GM18909 (cell line): ENCODE measurements at regions not wholly inside any gene's neighbourhood (a gene's known extent, or its start where the extent isn't known, plus 50 kb on each side); places are given as distances from the start of the nearest gene placed in this dataset.

Experiments
- ATAC-seq: cut with Tn5 transposase; IDR thresholded peaks from one replicate; pipeline ENCODE4 v1.9.1; 2021; ENCODE audit warnings: mild to moderate bottlenecking; ENCODE audit not compliant: unreplicated experiment, poor library complexity

DNA sequence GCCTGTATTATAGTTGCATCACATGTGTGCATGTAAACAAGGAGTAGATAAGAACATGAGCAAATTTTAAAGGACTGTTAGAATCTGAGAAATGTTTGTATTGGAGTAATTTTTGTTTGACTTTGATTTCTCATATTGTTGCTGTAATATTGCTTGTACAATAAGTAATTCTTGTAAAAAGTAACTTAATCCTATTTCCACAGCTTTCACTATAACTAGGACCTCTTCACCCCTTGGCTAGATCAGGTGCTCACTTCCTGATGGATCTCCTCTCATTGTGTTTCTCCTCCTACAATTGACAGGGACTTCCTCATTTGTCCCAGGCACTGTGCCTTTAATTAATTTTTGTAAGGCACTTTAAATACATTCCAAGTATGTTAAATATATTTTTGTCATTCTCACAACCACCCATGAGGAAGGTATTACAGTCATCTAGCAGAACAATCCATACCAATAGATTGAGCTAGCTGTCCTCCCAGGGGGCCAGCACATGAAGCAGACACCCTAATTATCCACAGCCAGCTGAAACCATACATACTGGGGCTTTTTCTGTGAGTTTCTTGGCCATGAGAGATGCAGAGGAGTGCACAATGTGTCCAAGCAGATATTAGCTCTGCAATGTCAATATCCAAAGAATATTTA lies 359.5 kb upstream of the ACVR2A start:
- ATAC-seq = no peak

DNA sequence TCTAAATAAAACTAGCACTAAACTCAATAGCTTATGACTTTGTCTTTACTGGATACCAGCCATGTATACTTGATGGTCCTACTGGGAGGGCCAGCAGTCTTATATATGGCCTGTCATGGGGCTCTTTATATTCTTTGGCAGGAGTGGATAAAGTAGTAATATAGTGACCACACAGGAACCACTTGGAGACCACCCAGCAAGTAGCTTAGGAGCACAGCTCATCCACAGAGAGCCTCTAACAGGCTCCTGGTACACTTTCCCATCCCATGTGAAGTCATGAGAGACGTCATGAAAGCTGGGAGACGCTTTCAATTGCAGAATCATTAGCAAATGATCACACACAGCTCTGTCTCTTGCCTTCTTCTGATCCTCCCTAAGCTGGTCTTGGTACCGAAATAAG lies 360.9 kb upstream of the ACVR2A start:
- no peak for ATAC-seq

DNA sequence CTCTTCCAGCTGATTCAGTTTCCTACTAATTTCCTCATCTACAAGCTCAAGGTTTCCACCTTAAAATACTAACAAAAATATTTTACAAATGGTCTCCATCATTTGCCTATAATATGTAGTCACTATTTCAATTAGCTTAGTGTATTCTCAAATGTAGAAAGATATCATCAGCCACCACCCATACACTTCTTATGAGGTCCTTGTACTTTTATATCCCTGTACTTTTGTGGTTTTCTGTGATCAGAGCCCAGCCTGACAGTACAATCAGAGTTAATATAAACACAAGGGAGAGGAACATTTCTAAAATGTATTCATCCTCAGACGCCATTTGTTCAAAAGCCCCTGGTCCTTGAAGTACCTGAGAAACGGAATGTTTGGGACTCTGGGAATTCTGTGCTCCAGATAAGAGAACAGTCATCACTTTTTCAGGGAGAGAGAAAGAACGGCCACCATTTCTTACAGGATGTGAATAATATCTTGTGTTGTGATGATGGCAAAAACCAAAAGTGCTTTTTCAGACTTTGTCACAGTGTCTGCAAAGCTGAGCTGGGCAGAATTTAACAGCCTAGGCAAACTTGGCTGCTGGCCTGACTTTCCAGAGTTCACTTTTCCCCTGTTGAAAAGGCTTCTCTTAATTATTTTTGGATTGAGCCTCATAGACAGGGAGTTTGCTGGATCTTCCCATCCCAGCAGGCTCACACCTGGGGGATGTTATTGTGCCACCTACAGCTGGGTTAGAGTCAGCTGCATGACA lies 361.7 kb upstream of the ACVR2A start:
- ATAC-seq = no peak

DNA sequence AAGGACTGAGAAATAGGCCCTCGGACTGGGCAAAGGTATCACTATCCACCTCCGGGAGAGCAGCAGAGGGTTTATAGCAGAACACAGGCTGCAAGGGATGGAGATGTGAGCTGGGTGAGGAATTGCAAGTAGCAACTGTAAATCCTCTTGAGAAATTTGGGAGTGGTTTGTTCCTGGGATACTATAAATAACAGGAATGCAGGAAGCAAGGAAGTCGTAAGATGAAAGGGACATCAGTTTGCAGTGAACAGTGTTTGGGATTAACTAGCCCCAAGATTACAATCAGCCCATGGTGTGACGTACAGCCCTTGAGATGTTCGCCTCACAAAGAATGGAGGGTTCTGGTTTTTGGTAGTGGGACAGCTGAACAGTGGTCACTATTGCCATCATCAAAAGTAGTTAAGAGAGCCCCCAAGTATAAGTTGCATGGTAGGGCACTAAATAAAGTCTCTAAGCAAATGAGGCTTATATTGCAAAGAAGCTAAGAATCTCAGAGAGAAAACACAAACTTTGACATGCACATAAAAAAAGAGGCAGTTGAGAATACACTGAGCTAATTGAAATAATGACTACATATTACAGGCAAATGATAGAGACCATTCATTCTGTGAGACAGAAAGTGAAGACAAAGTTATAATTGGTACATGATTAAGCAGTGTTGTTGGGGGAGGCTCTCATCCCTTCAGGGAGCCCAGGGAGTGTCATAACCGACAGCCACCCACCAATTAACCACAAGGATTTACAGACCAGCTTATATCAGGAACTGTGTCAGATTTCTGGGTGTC lies 362.5 kb upstream of the ACVR2A start:
- no peak for ATAC-seq

DNA sequence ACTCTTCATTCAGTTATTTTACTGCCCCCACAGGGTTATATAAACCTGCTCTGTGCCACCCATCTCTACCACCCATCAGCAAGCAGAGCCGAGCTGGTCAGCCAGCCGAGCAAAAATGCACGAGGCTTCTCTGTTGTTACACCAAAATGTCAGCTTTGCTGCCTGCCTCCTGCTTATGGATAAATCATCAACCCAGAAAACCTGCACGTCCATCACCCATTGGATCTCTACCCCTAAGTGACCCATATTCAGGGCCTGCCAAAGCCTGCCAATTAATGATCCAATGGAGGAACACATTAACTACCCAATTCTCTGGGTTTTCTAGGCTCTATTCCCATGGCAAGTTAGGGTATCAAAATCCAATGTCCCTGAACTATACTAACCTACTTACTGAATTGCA lies 365.5 kb upstream of the ACVR2A start:
- no peak for ATAC-seq

DNA sequence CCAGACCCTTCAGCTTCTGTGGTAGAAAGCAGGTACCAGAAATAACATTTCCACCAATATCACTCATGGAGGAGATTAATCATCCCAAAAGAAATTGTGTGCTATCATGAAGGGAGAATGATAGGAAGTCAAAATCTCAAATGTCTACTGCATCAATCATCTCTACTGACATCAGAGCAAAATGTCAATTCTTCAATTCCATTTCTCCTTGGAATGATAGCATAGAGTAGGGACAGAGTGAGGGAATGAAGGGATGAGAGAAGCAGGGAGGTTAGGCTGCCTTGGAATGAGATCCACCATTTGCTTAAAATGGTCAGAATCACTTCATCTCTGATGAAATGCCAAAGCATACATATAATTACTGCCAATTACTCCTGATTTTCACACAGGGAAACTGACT lies 371.8 kb upstream of the ACVR2A start:
- no peak for ATAC-seq

DNA sequence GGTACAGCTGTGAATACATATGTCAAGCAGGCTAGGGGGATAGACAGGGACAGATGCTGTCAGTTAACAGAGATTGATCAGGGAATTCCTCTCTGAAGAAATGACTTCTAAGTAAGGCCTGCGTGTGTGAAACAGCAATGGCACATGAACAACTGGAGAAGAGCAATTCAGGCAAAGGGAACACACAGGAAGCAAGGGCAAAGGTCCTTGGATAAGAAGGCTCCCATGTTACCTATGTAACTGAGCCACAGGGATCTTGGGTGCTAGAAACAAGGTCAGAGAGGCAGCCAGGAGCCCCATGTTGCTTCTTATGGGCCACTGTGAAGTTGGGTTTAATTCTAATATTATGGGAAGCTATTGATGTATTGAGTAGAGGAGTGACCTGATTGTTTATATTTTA lies 373.7 kb upstream of the ACVR2A start:
- no peak for ATAC-seq

DNA sequence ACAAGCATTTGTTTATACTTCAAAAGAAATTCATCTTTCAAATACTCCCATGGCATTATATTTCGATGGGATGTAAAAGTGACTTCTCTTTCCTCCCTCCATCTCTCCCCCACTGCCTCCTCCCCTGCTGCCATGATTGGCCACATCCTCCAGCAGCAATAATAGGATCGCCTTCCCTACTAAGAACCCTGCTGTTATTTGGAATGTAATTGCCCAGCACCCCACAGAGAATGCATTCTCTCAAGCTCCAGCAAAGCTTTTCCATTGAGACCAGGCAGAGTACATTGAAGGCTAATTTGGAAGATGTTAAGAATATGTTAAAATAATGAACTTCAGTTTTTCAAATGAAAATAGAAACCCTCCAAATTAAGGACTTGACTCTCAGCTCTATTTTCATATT lies 375.4 kb upstream of the ACVR2A start:
- no peak for ATAC-seq

DNA sequence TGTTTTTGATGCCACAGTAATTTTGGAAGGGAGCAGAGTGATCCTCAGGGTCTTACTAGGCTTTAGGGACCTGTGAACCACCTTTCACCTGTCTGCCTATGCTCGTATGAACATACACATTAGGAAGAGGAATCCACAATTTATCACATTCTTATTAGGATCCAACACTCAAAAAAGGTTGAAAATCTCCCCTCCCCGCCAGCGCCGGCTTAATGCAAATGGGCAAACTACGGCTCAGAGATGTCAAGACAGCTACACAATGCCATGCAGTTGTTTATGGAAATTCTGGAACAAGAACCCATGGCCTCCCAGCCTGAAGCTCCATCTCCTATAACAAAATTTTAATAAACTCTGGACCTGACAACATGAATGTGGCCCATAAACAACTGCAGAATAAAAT lies 375.9 kb upstream of the ACVR2A start:
- no peak for ATAC-seq

DNA sequence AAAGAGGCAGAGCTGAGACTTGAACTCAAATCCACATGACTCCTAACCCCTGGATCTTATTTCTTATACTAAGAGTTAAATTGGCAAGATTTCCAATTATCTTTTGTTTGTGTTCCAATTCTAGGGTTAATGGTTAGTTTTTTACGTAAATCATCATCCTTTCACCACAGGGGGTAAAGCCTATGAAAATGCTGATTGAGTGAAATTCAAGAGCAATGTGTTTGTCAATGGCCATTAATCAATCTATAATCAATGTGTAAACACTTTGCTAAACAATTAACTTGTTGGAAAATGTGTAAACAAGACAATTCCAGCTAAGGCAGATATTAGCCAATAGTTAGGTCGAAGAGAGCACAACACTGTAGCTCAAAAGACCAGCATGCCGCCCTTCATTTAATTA lies 376.5 kb upstream of the ACVR2A start:
- no peak for ATAC-seq

DNA sequence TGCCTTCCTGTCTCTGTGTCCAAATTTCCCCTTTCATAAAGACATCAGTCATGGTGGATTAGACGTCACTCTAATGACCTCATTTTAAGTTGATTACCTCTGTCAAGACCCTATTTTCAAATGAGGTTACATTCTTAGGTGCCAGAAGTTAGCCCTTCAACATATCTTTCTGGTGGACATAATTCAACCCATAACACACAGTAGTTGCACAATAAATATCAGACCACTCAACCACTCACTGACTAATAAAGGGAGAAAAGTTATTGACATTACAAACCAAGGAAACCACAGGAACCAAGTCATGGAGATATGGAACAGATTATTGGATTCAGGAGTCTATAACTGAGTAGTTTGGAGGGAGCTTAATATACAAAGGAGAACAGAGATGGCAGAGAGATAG lies 377.4 kb upstream of the ACVR2A start:
- no peak for ATAC-seq

DNA sequence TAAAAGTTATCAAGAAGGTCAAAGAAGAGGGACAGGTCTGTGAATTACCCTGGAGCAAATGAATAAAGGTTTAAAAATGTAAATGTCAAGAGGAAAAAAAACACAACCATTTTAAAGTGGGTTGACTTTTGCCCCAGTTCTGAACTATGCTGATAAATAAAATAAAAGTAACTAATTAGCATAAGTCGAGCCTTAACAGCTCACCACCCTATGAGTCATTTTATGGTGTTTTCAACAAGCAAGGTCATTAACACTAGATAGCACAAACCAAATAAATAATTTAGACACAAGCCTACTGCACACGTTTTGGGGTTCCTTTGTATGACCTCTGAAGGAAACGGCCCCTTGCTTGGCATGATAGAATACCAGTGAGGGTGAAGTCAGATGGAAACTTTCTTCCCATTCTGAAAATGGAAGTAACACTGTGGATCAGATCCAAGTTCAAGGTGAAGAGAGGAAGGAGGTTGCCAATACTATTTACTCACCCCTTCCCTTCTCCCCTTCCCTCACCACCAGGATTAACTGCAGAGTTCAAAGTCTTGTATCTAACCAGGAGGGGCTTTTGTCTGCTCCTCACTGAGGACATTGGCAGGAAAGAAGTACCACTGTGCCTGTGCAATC lies 380.0 kb upstream of the ACVR2A start:
- ATAC-seq = no peak

DNA sequence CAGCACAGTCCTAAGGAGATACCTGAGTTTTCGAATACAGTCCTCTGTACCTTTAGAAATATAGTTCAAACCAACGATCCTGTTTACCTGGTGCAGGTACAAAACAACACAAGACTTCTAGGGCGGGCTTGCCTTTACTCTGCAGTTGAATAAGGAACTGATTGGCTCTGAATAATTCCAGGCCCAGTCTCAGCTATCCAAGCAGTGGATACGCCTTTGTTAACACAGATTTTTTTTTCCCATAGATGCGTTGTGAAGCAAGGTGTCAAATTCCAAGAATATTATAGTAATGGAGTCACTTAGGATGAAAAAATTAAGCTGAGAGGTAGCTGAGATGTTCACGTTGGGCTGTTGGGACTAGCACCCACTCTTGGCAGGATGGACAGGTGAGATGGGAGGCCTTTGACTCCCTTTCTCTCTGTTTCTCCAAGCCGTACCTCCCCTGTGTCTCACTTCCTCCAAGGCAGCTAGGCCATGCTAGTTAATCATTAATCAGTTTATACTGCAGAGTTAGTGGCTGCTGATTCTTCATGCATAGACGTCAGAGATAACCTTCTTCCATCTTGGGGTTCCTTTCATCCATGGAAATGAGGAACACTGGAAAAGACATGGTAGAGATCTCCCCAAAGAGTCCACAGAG lies 380.8 kb upstream of the ACVR2A start:
- ATAC-seq = peak; percentile 98

DNA sequence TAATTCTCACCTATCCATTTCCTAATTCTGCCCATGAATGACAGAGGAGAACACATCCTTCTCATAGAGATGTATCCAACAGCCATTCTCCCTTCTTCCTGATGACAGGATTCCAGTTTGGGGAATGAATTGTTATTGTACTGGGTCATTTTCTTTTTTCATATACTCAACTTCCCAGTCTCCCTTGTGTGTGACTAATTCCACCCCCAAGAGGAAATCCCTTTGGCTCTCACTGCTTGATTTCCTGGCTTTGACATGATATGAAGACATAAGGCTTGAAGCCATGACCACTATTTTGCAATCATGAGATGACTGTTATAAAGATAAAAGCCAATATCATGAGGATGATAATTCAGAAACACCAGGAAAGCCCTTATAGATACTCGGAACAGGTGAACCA lies 384.7 kb upstream of the ACVR2A start:
- no peak for ATAC-seq

DNA sequence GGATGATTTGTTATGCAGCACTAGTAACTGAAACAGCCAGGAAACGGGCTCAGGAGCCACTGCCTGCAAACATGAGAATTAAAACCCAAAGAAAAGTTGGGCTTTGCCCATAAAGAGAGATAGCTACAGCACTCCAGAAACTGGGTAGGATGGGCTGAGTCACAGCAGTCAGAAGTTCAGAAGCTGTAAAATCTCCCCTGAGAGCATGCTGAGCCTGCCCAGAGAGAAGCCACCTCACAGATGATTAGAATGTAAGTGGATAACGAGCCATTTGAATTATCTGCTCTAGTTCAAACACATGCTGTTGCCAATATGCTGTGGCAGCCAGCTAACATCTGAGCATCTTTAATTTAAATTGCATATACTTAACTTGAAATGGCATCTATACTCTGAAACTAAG lies 388.1 kb upstream of the ACVR2A start:
- ATAC-seq = no peak

DNA sequence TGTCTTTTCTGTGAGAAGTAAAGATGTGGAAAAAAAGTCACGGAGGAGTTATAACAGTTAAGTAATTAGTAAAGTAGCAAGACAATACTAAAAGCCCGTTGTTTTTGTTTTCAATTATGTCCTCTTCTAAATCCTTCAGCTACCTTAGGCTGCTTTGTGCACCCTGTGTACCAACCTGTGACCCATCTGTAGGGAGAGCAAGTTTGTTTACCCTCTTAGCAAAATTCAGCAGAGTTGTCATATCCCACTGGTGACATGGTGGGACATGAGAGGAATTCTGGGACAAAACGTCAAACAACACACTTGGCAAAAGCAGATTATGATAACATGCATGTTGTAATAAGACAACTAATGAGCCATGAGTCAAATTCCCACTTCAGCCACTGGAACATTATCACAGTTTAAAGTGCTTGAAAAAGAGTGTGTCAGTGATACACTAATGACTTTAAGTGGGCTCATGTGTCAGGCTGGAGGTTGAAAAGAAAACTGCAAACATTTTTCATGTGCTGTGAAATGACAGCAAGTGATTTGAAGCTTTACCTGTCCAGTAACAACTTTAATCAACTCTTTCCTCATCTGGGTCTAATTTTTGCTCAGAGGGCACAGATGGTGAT lies 392.8 kb upstream of the ACVR2A start:
- no peak for ATAC-seq

DNA sequence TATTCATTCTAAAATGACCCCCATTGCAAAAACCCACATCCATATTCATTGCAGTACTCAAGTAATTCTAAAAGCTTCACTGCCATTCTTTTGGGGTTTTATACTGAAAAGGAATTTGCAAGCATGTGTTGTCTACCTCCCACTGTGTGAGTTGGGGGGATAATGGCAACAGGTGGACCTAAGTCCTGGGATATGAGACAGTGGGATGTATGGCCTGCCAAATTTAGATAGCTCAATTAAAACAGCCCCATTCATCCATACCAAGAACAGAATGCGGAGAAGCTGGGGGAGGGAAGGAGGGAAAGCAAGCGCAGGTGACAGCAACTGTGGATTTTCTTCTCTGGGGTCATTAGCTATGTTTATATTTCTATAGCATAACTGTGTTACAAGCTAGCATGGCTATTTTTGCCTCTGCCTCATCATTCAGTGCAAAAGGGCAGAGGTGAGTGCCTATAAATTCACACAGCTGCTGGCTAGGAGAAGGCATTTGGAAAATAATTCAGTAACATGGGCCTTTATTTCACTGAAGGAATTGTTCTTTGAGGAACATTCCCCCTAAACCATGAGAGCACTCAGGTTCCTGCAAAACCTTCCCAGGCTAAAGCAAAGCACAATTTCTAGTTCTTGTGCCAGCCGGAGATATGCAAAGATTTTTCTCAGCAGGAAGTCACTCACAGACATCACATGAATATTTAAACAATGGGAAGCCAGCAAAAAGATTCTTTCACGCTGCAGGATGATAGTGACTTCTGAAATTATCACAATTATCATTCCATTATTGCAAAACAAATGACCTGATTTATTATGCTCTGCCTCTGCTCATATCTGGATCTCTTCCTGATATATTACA lies 393.9 kb upstream of the ACVR2A start:
- no peak for ATAC-seq

DNA sequence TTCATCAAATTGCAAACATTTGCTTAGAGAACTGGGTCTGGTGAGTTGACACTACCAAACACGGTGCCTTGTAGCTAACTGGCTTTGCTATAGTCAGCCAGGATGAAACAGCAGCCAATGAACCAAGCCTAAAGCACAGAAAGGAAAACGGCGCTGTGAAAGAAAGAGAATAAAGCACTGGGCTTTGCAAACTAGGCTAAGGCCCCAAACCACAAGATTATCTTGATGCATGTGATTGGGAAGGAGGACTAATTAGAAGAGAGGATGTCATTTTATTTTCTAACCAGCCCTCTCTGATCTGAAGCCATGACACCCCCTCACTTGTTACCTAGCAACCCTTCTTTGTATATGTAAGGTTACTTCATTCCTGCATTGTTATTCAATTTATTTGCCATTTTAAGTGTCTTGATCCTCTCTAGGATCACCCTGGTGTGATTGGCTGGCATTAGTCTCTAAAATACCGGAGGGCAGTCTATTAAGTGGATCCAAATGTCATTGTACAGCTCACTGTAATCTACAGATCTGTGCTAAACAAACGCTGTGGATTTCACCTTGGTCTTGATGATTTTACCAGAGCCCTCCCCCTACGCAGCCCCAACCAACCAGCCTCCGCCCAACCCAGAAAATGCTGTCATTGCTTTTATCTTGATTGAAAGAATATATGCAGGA lies 395.4 kb upstream of the ACVR2A start:
- ATAC-seq = no peak

DNA sequence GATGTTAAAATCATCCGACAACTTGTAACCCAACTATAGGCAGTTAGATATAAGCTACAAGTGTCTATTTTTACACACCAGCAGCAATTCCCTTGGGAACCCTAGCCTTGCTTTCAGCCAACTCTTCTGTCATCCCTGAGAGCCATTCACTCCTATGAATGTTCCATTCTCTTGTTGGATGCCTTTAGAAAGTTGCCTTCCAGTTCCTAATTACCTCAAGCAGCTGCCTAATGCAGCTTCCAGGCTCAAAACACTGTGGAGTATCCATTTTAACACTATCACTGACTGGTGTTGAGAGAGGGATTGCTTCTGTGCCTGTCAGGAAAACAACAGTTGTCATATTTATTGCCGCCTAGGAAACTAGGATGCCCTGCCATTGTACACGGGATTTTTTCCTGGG lies 402.0 kb upstream of the ACVR2A start:
- ATAC-seq = no peak
